ENCODE measurements at regions not wholly inside any gene's neighbourhood (a gene's known extent, or its start where the extent isn't known, plus 50 kb on each side); places are given as distances from the start of the nearest gene placed in this dataset.

GRCh38 chr10:14399641-14400040, 68.9 kb upstream of the FRMD4A start:
- H3K27me3 Mint-ChIP-seq (ENCODE audit: unreplicated experiment), result peaks cover 41% of the 10 kb centered on the region
- no TSS peak for BruUV-seq (replicated peaks)
- CTCF ChIA-PET, result interaction anchor here (0.6 kb wide), 1 partner anchor 63 kb away, joined by 4 read pairs; no protein-coding TSS in a partner anchor
- DNase-seq, result no peak
- H3K36me3 Mint-ChIP-seq (ENCODE audit: insufficient read depth, unreplicated experiment), result no peaks in the 10 kb centered on the region
- no peak overlapping the region for H3K4me3 Mint-ChIP-seq (ENCODE audit: low read depth, unreplicated experiment)
- peaks cover 2% of the 10 kb centered on the region for H3K9me3 Mint-ChIP-seq (ENCODE audit: low read depth, unreplicated experiment)
- H3K27ac Mint-ChIP-seq (ENCODE audit: unreplicated experiment), result no peak overlapping the region
- H3K4me1 Mint-ChIP-seq (ENCODE audit: low read depth, unreplicated experiment), result peaks cover 16% of the 10 kb centered on the region
- intact Hi-C loops (cut with micrococcal nuclease; ENCODE audit: unreplicated experiment), result no loop called here
- TF ChIP-seq, protein P1, sequence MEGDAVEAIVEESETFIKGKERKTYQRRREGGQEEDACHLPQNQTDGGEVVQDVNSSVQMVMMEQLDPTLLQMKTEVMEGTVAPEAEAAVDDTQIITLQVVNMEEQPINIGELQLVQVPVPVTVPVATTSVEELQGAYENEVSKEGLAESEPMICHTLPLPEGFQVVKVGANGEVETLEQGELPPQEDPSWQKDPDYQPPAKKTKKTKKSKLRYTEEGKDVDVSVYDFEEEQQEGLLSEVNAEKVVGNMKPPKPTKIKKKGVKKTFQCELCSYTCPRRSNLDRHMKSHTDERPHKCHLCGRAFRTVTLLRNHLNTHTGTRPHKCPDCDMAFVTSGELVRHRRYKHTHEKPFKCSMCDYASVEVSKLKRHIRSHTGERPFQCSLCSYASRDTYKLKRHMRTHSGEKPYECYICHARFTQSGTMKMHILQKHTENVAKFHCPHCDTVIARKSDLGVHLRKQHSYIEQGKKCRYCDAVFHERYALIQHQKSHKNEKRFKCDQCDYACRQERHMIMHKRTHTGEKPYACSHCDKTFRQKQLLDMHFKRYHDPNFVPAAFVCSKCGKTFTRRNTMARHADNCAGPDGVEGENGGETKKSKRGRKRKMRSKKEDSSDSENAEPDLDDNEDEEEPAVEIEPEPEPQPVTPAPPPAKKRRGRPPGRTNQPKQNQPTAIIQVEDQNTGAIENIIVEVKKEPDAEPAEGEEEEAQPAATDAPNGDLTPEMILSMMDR (IDR thresholded peaks at IDR 0.05; ENCODE audit: unreplicated experiment), result no peak

- no peak overlapping the region for H3K4me3 Mint-ChIP-seq (ENCODE audit: low read depth, unreplicated experiment)
- no peaks in the 10 kb centered on the region for H3K36me3 Mint-ChIP-seq (ENCODE audit: insufficient read depth, unreplicated experiment)
- TF ChIP-seq, protein P1 (IDR thresholded peaks at IDR 0.05; ENCODE audit: unreplicated experiment), result no peak
- intact Hi-C loops (cut with micrococcal nuclease; ENCODE audit: unreplicated experiment), result no loop called here
- H3K27me3 Mint-ChIP-seq (ENCODE audit: unreplicated experiment), result peaks cover 37% of the 10 kb centered on the region
- peaks cover 2% of the 10 kb centered on the region for H3K9me3 Mint-ChIP-seq (ENCODE audit: low read depth, unreplicated experiment)
- CTCF ChIA-PET, result interaction anchor here (0.6 to 1.0 kb wide), 5 partner anchors 11 to 603 kb away, joined by 3 to 4 read pairs (median 3); no protein-coding TSS in a partner anchor
- BruUV-seq (replicated peaks), result no TSS peak
- DNase-seq, result peak; percentile 33
- H3K27ac Mint-ChIP-seq (ENCODE audit: unreplicated experiment), result no peak overlapping the region
- H3K4me1 Mint-ChIP-seq (ENCODE audit: low read depth, unreplicated experiment), result peaks cover 16% of the 10 kb centered on the region
These were observed 66.3 kb upstream of the FRMD4A start for GRCh38 chr10:14397066-14397465.

DNA sequence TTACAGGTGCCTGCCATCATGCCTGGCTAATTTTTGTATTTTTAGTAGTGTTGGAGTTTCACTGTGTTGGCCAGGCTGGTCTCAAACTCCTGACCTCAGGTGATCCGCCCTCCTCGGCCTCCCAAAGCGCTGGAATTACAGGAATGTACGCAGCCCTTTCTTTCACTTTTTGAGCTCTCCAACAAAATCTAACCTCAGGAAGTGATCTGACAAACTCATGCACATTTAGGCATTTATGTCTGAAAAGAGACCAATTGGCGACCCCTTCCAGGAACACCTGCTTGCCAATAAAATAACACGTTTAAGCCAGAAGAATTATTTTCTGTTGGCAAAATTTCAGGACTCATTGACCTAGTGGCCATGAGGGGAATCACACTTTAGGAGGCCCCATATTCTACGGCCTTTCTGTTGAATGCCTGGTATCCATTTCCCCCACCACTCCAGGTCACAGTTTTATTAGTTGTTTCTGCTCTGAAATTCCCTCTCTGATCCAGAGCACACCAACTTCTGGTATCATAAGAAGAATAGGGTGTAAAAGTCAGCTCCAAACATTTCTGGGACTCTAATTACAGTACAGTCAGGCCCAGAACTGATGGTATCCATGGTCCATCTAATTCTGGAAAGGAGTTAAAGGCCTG, 65.8 kb upstream of the FRMD4A start:
- CTCF ChIA-PET, result interaction anchor here (0.7 to 1.1 kb wide), 3 partner anchors 11 to 604 kb away, joined by 3 to 4 read pairs (median 4); no protein-coding TSS in a partner anchor
- BruUV-seq (replicated peaks), result no TSS peak
- no peak for DNase-seq
- H3K36me3 Mint-ChIP-seq (ENCODE audit: insufficient read depth, unreplicated experiment), result no peaks in the 10 kb centered on the region
- intact Hi-C loops (cut with micrococcal nuclease; ENCODE audit: unreplicated experiment), result no loop called here
- TF ChIP-seq, protein P1 (IDR thresholded peaks at IDR 0.05; ENCODE audit: unreplicated experiment), result peak; percentile 40
- no peak overlapping the region for H3K27ac Mint-ChIP-seq (ENCODE audit: unreplicated experiment)
- peaks cover 2% of the 10 kb centered on the region for H3K9me3 Mint-ChIP-seq (ENCODE audit: low read depth, unreplicated experiment)
- peaks cover 16% of the 10 kb centered on the region for H3K4me1 Mint-ChIP-seq (ENCODE audit: low read depth, unreplicated experiment)
- no peak overlapping the region for H3K4me3 Mint-ChIP-seq (ENCODE audit: low read depth, unreplicated experiment)
- H3K27me3 Mint-ChIP-seq (ENCODE audit: unreplicated experiment), result peaks cover 32% of the 10 kb centered on the region

GRCh38 chr10:14394179-14394578, 63.5 kb upstream of the FRMD4A start:
- Mint-ChIP-seq H3K27ac (ENCODE audit: unreplicated experiment) (no peak overlapping the region), H3K9me3 (ENCODE audit: low read depth, unreplicated experiment) (peaks cover 2% of the 10 kb centered on the region), H3K4me1 (ENCODE audit: low read depth, unreplicated experiment) (peaks cover 7% of the 10 kb centered on the region), H3K27me3 (ENCODE audit: unreplicated experiment) (peaks cover 13% of the 10 kb centered on the region), H3K4me3 (ENCODE audit: low read depth, unreplicated experiment) (no peak overlapping the region), H3K36me3 (ENCODE audit: insufficient read depth, unreplicated experiment) (no peaks in the 10 kb centered on the region)
- TF ChIP-seq, protein P1 (IDR thresholded peaks at IDR 0.05; ENCODE audit: unreplicated experiment), result no peak
- CTCF ChIA-PET, result interaction anchor here (0.9 kb wide), 1 partner anchor 63 kb away, joined by 3 read pairs; no protein-coding TSS in a partner anchor
- intact Hi-C loops (cut with micrococcal nuclease; ENCODE audit: unreplicated experiment), result no loop called here
- BruUV-seq (replicated peaks), result no TSS peak
- no peak for DNase-seq
